Activated naive CD4-positive, alpha-beta T cell treated with anti-CD3 and anti-CD28 coated beads, Interleukin-2, amount 50 U/mL, for 72 hours (primary cell): ENCODE measurements at regions not wholly inside any gene's neighbourhood (a gene's known extent, or its start where the extent isn't known, plus 50 kb on each side); places are given as distances from the start of the nearest gene placed in this dataset.

Experiments used
- ATAC-seq, 2 donors: fragments of 150-1000 bp; cut with Tn5 transposase; 2 replicates each; pipeline ENCODE4 v1.10.0; 2021; ENCODE audit warnings: mild to moderate bottlenecking in 2 of 2, moderate library complexity in 2 of 2
- DNase-seq, 2 donors: peaks; one replicate each; pipeline ENCODE4 v3.0.0; 2021 to 2022; ENCODE audit warnings: low spot score in 2 of 2
- H3K27ac Mint-ChIP-seq, 2 donors: one replicate each; pipeline ENCODE4 v1.8.0; 2022; ENCODE audit warnings: mild to moderate bottlenecking in 2 of 2, mixed read lengths in 2 of 2
- H3K36me3 Mint-ChIP-seq, 2 donors: one replicate each; pipeline ENCODE4 v1.8.0; 2022; ENCODE audit warnings: mixed read lengths in 2 of 2
- H3K9me3 Mint-ChIP-seq, 2 donors: one replicate each; pipeline ENCODE4 v1.8.0; 2022; ENCODE audit warnings: mixed read lengths in 2 of 2

GRCh38 chr1:204736836-204737235 lies 51.3 kb upstream of the LRRN2 start:
- ATAC-seq (no peak), DNase-seq (no peak)
- H3K27ac Mint-ChIP-seq, result peak overlapping the region in 1 of 2 donors; percentile 45

GRCh38 chr1:204738506-204738905 lies 53.0 kb upstream of the LRRN2 start:
- DNase-seq (no peak), ATAC-seq (no peak)
- Mint-ChIP-seq H3K36me3 (no peaks in the 10 kb centered on the region), H3K9me3 (peaks cover 0 to 3% of the 10 kb centered on the region in 2 donors), H3K27ac (no peak overlapping the region)

More at GRCh38 chr1:204736836-204737235, 51.3 kb upstream of the LRRN2 start:
- Mint-ChIP-seq H3K36me3 (no peaks in the 10 kb centered on the region), H3K9me3 (peaks cover 0 to 3% of the 10 kb centered on the region in 2 donors)

- H3K9me3 Mint-ChIP-seq, result peaks cover 0 to 3% of the 10 kb centered on the region in 2 donors
- no peaks in the 10 kb centered on the region for H3K36me3 Mint-ChIP-seq
- no peak overlapping the region for H3K27ac Mint-ChIP-seq
- ATAC-seq (no peak), DNase-seq (no peak)
Measured at GRCh38 chr1:204740354-204740753, 54.8 kb upstream of the LRRN2 start.

GRCh38 chr1:204741440-204741839 lies 55.9 kb upstream of the LRRN2 start:
- no peaks in the 10 kb centered on the region for H3K36me3 Mint-ChIP-seq
- no peak for ATAC-seq
- no peak overlapping the region for H3K27ac Mint-ChIP-seq

GRCh38 chr1:204742676-204743251 lies 57.2 kb upstream of the LRRN2 start:
- Mint-ChIP-seq H3K9me3 (no peaks in the 10 kb centered on the region), H3K27ac (no peak overlapping the region), H3K36me3 (no peaks in the 10 kb centered on the region)
- DNase-seq, result no peak
- ATAC-seq, result no peak

More at GRCh38 chr1:204741440-204741839, 55.9 kb upstream of the LRRN2 start:
- no peak for DNase-seq
- H3K9me3 Mint-ChIP-seq, result peaks cover 0 to 3% of the 10 kb centered on the region in 2 donors

- Mint-ChIP-seq H3K36me3 (no peaks in the 10 kb centered on the region), H3K27ac (no peak overlapping the region), H3K9me3 (no peaks in the 10 kb centered on the region)
- ATAC-seq (no peak), DNase-seq (no peak)
Measured at GRCh38 chr1:204744107-204744779, 58.7 kb upstream of the LRRN2 start.

GRCh38 chr1:204746838-204747442 lies 61.4 kb upstream of the LRRN2 start:
- no peaks in the 10 kb centered on the region for H3K36me3 Mint-ChIP-seq
- no peaks in the 10 kb centered on the region for H3K9me3 Mint-ChIP-seq
- H3K27ac Mint-ChIP-seq, result no peak overlapping the region
- DNase-seq (peak in 1 of 2 donors; percentile 57), ATAC-seq (peak; percentile 73 to 86)

- DNase-seq (no peak), ATAC-seq (no peak)
- Mint-ChIP-seq H3K27ac (no peak overlapping the region), H3K36me3 (no peaks in the 10 kb centered on the region), H3K9me3 (no peaks in the 10 kb centered on the region)
Measured at GRCh38 chr1:204751480-204751879, 65.9 kb upstream of the LRRN2 start.

- no peak for ATAC-seq
- Mint-ChIP-seq H3K27ac (no peak overlapping the region), H3K36me3 (no peaks in the 10 kb centered on the region), H3K9me3 (no peaks in the 10 kb centered on the region)
- DNase-seq, result no peak
Measured at GRCh38 chr1:204751883-204752687, 66.5 kb upstream of the LRRN2 start.

GRCh38 chr1:204752688-204753040 lies 67.1 kb upstream of the LRRN2 start:
- DNase-seq, result no peak
- no peaks in the 10 kb centered on the region for H3K36me3 Mint-ChIP-seq
- no peaks in the 10 kb centered on the region for H3K9me3 Mint-ChIP-seq
- no peak overlapping the region for H3K27ac Mint-ChIP-seq
- ATAC-seq, result no peak

- no peaks in the 10 kb centered on the region for H3K9me3 Mint-ChIP-seq
- ATAC-seq (no peak), DNase-seq (no peak)
- no peaks in the 10 kb centered on the region for H3K36me3 Mint-ChIP-seq
- no peak overlapping the region for H3K27ac Mint-ChIP-seq
Measured at GRCh38 chr1:204754821-204755220, 69.3 kb upstream of the LRRN2 start.

GRCh38 chr1:204756349-204756748 lies 70.8 kb upstream of the LRRN2 start:
- no peak for ATAC-seq
- no peak overlapping the region for H3K27ac Mint-ChIP-seq

GRCh38 chr1:204756811-204757210 lies 71.3 kb upstream of the LRRN2 start:
- Mint-ChIP-seq H3K27ac (peak overlapping the region in 1 of 2 donors; percentile 15), H3K36me3 (no peaks in the 10 kb centered on the region), H3K9me3 (no peaks in the 10 kb centered on the region)
- ATAC-seq, result no peak
- no peak for DNase-seq

More at GRCh38 chr1:204756349-204756748, 70.8 kb upstream of the LRRN2 start:
- no peak for DNase-seq
- no peaks in the 10 kb centered on the region for H3K36me3 Mint-ChIP-seq
- no peaks in the 10 kb centered on the region for H3K9me3 Mint-ChIP-seq

GRCh38 chr1:204758601-204759000 lies 73.1 kb upstream of the LRRN2 start:
- DNase-seq (no peak), ATAC-seq (no peak)
- Mint-ChIP-seq H3K36me3 (no peaks in the 10 kb centered on the region), H3K9me3 (no peaks in the 10 kb centered on the region), H3K27ac (peak overlapping the region in 1 of 2 donors; percentile 76)

- no peaks in the 10 kb centered on the region for H3K36me3 Mint-ChIP-seq
Measured at GRCh38 chr1:204760350-204760749, 74.8 kb upstream of the LRRN2 start.

GRCh38 chr1:204760757-204761156 lies 75.2 kb upstream of the LRRN2 start:
- H3K36me3 Mint-ChIP-seq, result no peaks in the 10 kb centered on the region
- H3K9me3 Mint-ChIP-seq, result no peaks in the 10 kb centered on the region
- ATAC-seq, result no peak

More at GRCh38 chr1:204760350-204760749, 74.8 kb upstream of the LRRN2 start:
- DNase-seq (no peak), ATAC-seq (no peak)
- Mint-ChIP-seq H3K27ac (no peak overlapping the region), H3K9me3 (no peaks in the 10 kb centered on the region)

More at GRCh38 chr1:204760757-204761156, 75.2 kb upstream of the LRRN2 start:
- no peak overlapping the region for H3K27ac Mint-ChIP-seq
- no peak for DNase-seq
